GM18951 (cell line): ENCODE measurements at regions not wholly inside any gene's neighbourhood (a gene's known extent, or its start where the extent isn't known, plus 50 kb on each side); places are given as distances from the start of the nearest gene placed in this dataset.
"Not testable (repeated sequence)": the region's sequence is repeated elsewhere in the genome, so short reads cannot be mapped to it uniquely, and the experiment has no call there.

Experiments used
- POLR2A ChIP-seq: IDR thresholded peaks from 4 replicates; pipeline ENCODE4 v1.6.1; 2011; ENCODE audit warnings: mild to moderate bottlenecking; ENCODE audit not compliant: insufficient read length, insufficient read depth; ENCODE audit errors: extremely low read depth
- in situ Hi-C: fragments of 300-500 bp; cut with MboI; formaldehyde crosslinking; loops from one replicate; pipeline ENCODE4 v1.12.0; 2022; ENCODE audit warnings: low sequenced_read_pairs, mixed read lengths, inconsistent platforms; ENCODE audit not compliant: unreplicated experiment

GRCh38 chr3:145637105-145637504 lies 523.9 kb downstream of the PLOD2 start:
- no peak for TF ChIP-seq POLR2A
- in situ Hi-C loops: no loop called here

GRCh38 chr3:145639003-145639606 lies 521.9 kb downstream of the PLOD2 start:
- TF ChIP-seq POLR2A: no peak
- in situ Hi-C loops: no loop called here

GRCh38 chr3:145639875-145640274 lies 521.1 kb downstream of the PLOD2 start:
- in situ Hi-C loops: no loop called here
- TF ChIP-seq POLR2A: no peak

GRCh38 chr3:145648396-145648795 lies 512.6 kb downstream of the PLOD2 start:
- no peak for TF ChIP-seq POLR2A
- in situ Hi-C loops: no loop called here

- no peak for TF ChIP-seq POLR2A
- in situ Hi-C loops: no loop called here
These were observed 511.6 kb downstream of the PLOD2 start for GRCh38 chr3:145649368-145649887.

- in situ Hi-C loops: no loop called here
These were observed 510.8 kb downstream of the PLOD2 start for GRCh38 chr3:145650170-145650569.

GRCh38 chr3:145671121-145671520 lies 489.9 kb downstream of the PLOD2 start:
- TF ChIP-seq POLR2A: no peak
- in situ Hi-C loops: no loop called here

More at GRCh38 chr3:145650170-145650569, 510.8 kb downstream of the PLOD2 start:
- TF ChIP-seq POLR2A: no peak

- in situ Hi-C loops: no loop called here
- TF ChIP-seq POLR2A: no peak
These were observed 487.1 kb downstream of the PLOD2 start for GRCh38 chr3:145673838-145674237.

GRCh38 chr3:145678401-145678800 lies 482.6 kb downstream of the PLOD2 start:
- no peak for TF ChIP-seq POLR2A
- in situ Hi-C loops: no loop called here

GRCh38 chr3:145681181-145681580 lies 479.8 kb downstream of the PLOD2 start:
- no peak for TF ChIP-seq POLR2A
- in situ Hi-C loops: no loop called here

GRCh38 chr3:145687978-145688377 lies 473.0 kb downstream of the PLOD2 start:
- in situ Hi-C loops: not testable (repeated sequence)

- in situ Hi-C loops: no loop called here
- no peak for TF ChIP-seq POLR2A
These were observed 468.2 kb downstream of the PLOD2 start for GRCh38 chr3:145692751-145693150.

GRCh38 chr3:145696011-145696410 lies 465.0 kb downstream of the PLOD2 start:
- in situ Hi-C loops: no loop called here
- TF ChIP-seq POLR2A: no peak

- in situ Hi-C loops: no loop called here
- TF ChIP-seq POLR2A: no peak
These were observed 462.7 kb downstream of the PLOD2 start for GRCh38 chr3:145698250-145698649.

GRCh38 chr3:145698749-145699148 lies 462.2 kb downstream of the PLOD2 start:
- in situ Hi-C loops: no loop called here
- TF ChIP-seq POLR2A: no peak

GRCh38 chr3:145704020-145704419 lies 457.0 kb downstream of the PLOD2 start:
- no peak for TF ChIP-seq POLR2A
- in situ Hi-C loops: no loop called here

- in situ Hi-C loops: not testable (repeated sequence)
These were observed 451.2 kb downstream of the PLOD2 start for GRCh38 chr3:145709779-145710178.
